ENCODE measurements at regions not wholly inside any gene's neighbourhood (a gene's known extent, or its start where the extent isn't known, plus 50 kb on each side); places are given as distances from the start of the nearest gene placed in this dataset.

GRCh38 chr15:88391700-88392099 lies 75.5 kb downstream of the MRPL46 start:
- Histone ChIP-seq H3K36me3 (ENCODE audit: insufficient read depth) (no peaks in the 10 kb centered on the region), H3K4me1 (ENCODE audit: insufficient read depth) (no peaks in the 10 kb centered on the region), H3K4me3 (ENCODE audit: low read depth, low read length) (no peak overlapping the region), H3K27ac (ENCODE audit: low read depth) (no peak overlapping the region)
- 93% methylated on average over 2 of the region's 2 CpGs for WGBS
- DNase-seq (ENCODE audit: extremely low spot score), result no peak

DNA sequence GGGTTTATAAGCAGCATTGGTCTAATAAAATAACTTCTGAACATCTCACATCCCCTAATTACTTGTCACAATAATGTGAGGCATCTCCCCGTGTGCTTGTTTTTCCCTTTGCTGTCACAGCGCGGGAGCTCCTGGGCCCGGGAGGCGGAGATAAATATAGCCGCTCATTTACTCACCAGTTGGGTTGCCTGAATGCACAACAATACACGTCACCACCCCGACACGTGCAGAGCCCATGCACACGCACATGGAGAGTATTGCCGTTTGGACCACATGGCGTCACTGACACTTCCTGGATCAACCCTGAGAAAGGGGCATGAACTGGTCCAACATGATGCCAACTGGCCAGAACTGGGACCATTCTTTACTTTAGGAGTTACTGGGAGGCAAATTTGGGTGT lies 76.2 kb downstream of the MRPL46 start:
- Histone ChIP-seq H3K36me3 (ENCODE audit: insufficient read depth) (no peaks in the 10 kb centered on the region), H3K27ac (ENCODE audit: low read depth) (no peak overlapping the region), H3K4me3 (ENCODE audit: low read depth, low read length) (no peak overlapping the region), H3K4me1 (ENCODE audit: insufficient read depth) (no peaks in the 10 kb centered on the region)
- DNase-seq (ENCODE audit: extremely low spot score), result no peak
- WGBS, result 93% methylated on average over 12 of the region's 12 CpGs

DNA sequence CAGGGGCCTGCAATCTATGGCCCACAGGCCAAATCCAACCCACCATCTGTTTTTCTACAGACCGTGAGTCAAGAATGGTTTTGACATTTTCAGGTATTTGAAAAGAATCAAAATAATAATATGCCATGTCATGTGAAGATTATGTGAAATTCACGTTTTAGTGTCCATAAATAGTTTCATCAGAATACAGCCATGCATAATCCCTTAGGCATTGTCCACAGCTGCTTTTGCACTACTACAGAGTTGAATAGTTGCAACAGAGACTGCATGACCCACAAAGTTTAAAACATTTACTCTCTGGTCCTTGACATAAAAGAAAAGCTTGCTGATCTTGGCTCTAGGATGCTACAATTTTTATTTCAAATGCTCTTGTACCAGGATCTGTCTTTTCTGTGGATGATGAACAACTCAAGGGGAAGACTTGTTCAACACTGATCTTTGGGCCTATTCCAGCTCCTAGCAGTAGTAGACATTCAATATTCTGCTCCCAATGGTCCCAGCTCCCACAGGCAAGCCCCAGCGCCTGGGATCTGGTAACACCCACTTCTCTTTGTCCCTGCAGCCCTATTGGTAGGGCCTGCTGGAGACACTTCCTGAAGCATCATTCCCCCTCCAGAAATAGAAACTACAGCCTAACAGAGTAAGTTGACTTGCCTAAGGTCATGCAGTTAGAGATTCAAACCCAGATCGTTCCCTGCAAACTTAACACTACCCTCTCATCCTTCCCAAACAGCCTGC lies 76.9 kb downstream of the MRPL46 start:
- Histone ChIP-seq H3K27ac (ENCODE audit: low read depth) (no peak overlapping the region), H3K4me1 (ENCODE audit: insufficient read depth) (no peaks in the 10 kb centered on the region), H3K36me3 (ENCODE audit: insufficient read depth) (no peaks in the 10 kb centered on the region), H3K4me3 (ENCODE audit: low read depth, low read length) (no peak overlapping the region)
- DNase-seq (ENCODE audit: extremely low spot score), result no peak
- WGBS, result 68% methylated on average over 4 of the region's 4 CpGs

- Histone ChIP-seq H3K27ac (ENCODE audit: low read depth) (no peak overlapping the region), H3K4me3 (ENCODE audit: low read depth, low read length) (no peak overlapping the region), H3K4me1 (ENCODE audit: insufficient read depth) (no peaks in the 10 kb centered on the region), H3K36me3 (ENCODE audit: insufficient read depth) (no peaks in the 10 kb centered on the region)
- no peak for DNase-seq (ENCODE audit: extremely low spot score)
- WGBS, result 68% methylated on average over 5 of the region's 5 CpGs
Observed at GRCh38 chr15:88389120-88389519, 78.1 kb downstream of the MRPL46 start.

DNA sequence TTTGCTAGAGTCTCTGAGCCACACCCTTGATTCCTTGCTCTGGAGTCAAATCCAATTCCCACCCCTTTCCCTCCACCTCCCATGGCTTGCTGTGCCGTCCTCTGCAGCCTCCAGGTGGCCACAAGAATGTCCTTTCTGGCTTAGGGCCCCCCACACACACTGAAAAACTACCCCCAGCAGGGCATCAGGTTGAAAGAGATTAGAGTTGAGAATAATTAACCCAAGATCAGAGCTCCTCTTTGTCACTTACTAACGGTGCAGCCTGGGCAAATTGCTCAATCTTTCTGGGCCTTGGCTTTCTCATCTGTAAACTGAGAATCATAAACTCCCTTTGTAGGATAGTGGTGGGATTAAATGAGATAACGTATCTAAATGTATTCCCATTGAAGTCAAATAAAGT lies 78.5 kb downstream of the MRPL46 start:
- Histone ChIP-seq H3K27ac (ENCODE audit: low read depth) (no peak overlapping the region), H3K4me1 (ENCODE audit: insufficient read depth) (no peaks in the 10 kb centered on the region), H3K36me3 (ENCODE audit: insufficient read depth) (no peaks in the 10 kb centered on the region), H3K4me3 (ENCODE audit: low read depth, low read length) (no peak overlapping the region)
- 26% methylated on average over 3 of the region's 3 CpGs for WGBS
- no peak for DNase-seq (ENCODE audit: extremely low spot score)

DNA sequence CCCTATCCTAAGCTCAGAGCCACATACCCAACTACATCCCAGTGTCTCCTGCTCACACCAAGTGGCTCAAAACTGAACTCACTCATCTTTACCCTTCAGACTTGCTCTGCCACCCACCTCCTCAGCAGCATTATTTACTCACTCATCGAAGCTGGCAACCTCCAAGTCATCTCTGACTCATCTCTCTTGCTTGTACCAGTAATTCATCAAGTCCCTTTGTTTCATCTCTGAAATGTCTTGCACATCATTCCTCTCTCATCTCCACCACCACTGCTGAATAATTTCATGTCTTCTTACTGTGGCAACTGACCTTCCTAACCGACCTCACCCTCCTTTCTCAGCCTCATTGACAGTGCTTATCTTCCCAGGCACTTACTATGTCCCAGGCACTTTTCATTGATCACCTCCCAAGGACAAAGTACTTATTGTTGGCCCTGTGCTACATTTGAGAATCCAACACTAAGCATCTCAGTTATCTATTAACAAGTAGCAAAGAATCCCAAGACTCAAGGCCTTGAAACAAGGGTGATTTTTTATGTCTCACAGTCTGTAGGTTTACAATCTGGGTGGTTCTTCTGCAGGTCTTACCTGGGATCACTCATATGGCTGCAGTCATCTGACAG lies 82.0 kb downstream of the MRPL46 start:
- Histone ChIP-seq H3K36me3 (ENCODE audit: insufficient read depth) (no peaks in the 10 kb centered on the region), H3K4me3 (ENCODE audit: low read depth, low read length) (no peak overlapping the region), H3K4me1 (ENCODE audit: insufficient read depth) (no peaks in the 10 kb centered on the region), H3K27ac (ENCODE audit: low read depth) (no peak overlapping the region)
- DNase-seq (ENCODE audit: extremely low spot score), result no peak
- 47% methylated on average over 2 of the region's 2 CpGs for WGBS

DNA sequence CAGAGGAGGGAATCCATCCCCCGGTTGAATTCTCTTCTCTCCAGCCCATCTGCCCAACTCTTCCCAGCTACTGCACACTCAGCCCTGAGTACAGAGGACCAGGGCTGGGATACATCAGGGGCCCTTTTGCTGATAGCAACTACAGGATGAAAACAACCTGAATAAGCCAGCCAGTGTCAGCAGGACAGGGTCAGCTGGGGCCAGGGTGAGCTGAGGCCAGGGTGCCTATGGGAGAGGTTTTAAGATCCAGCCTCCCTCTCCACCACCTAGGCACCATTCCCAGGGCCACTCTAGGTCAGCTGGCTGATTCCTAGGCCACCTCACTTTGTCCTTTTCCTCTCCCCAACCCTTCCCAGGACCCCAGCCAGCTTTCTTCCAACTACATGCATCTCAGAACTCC lies 83.8 kb downstream of the MRPL46 start:
- DNase-seq (ENCODE audit: extremely low spot score), result no peak
- Histone ChIP-seq H3K36me3 (ENCODE audit: insufficient read depth) (no peaks in the 10 kb centered on the region), H3K27ac (ENCODE audit: low read depth) (no peak overlapping the region), H3K4me3 (ENCODE audit: low read depth, low read length) (no peak overlapping the region), H3K4me1 (ENCODE audit: insufficient read depth) (no peaks in the 10 kb centered on the region)
- WGBS, result 70% methylated on average over 1 of the region's 1 CpG

- Histone ChIP-seq H3K4me3 (ENCODE audit: low read depth, low read length) (no peak overlapping the region), H3K4me1 (ENCODE audit: insufficient read depth) (no peaks in the 10 kb centered on the region), H3K36me3 (ENCODE audit: insufficient read depth) (no peaks in the 10 kb centered on the region), H3K27ac (ENCODE audit: low read depth) (no peak overlapping the region)
- no peak for DNase-seq (ENCODE audit: extremely low spot score)
- 31% methylated on average over 5 of the region's 5 CpGs for WGBS
Observed at GRCh38 chr15:88382482-88382983, 84.7 kb downstream of the MRPL46 start.

- no peak overlapping the region for H3K4me3 ChIP-seq (ENCODE audit: low read depth, low read length)
- no peak for DNase-seq (ENCODE audit: extremely low spot score)
- WGBS, result 88% methylated on average over 3 of the region's 3 CpGs
- H3K36me3 ChIP-seq (ENCODE audit: insufficient read depth), result no peaks in the 10 kb centered on the region
- H3K27ac ChIP-seq (ENCODE audit: low read depth), result no peak overlapping the region
- H3K4me1 ChIP-seq (ENCODE audit: insufficient read depth), result no peaks in the 10 kb centered on the region
Observed at GRCh38 chr15:88378188-88378637, 89.0 kb downstream of the MRPL46 start.

DNA sequence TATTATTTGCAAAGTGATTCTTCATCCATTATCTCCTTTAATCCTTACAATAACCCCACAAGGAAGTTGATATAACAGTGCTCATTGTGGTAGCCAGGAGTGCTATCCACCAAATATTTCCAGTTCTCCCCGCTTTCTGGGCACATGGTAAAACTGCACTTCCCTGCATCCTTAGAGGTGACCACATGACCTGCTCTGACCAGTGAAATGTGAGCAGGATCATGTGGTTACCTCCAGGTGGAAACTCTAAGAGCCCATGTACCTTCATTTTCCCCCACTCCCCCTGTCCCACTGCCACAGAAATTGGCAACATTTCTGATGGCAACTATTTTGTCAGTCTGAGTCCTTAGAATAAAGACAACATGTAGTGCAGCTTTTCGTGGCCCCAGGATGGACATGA lies 89.7 kb downstream of the MRPL46 start:
- no peaks in the 10 kb centered on the region for H3K4me1 ChIP-seq (ENCODE audit: insufficient read depth)
- 92% methylated on average over 2 of the region's 2 CpGs for WGBS
- DNase-seq (ENCODE audit: extremely low spot score), result no peak
- no peaks in the 10 kb centered on the region for H3K36me3 ChIP-seq (ENCODE audit: insufficient read depth)
- no peak overlapping the region for H3K4me3 ChIP-seq (ENCODE audit: low read depth, low read length)
- H3K27ac ChIP-seq (ENCODE audit: low read depth), result no peak overlapping the region

GRCh38 chr15:88376574-88377174 lies 90.5 kb downstream of the MRPL46 start:
- no peaks in the 10 kb centered on the region for H3K4me1 ChIP-seq (ENCODE audit: insufficient read depth)
- no peaks in the 10 kb centered on the region for H3K36me3 ChIP-seq (ENCODE audit: insufficient read depth)
- 55% methylated on average over 3 of the region's 3 CpGs for WGBS
- no peak overlapping the region for H3K4me3 ChIP-seq (ENCODE audit: low read depth, low read length)
- H3K27ac ChIP-seq (ENCODE audit: low read depth), result no peak overlapping the region
- DNase-seq (ENCODE audit: extremely low spot score), result no peak

DNA sequence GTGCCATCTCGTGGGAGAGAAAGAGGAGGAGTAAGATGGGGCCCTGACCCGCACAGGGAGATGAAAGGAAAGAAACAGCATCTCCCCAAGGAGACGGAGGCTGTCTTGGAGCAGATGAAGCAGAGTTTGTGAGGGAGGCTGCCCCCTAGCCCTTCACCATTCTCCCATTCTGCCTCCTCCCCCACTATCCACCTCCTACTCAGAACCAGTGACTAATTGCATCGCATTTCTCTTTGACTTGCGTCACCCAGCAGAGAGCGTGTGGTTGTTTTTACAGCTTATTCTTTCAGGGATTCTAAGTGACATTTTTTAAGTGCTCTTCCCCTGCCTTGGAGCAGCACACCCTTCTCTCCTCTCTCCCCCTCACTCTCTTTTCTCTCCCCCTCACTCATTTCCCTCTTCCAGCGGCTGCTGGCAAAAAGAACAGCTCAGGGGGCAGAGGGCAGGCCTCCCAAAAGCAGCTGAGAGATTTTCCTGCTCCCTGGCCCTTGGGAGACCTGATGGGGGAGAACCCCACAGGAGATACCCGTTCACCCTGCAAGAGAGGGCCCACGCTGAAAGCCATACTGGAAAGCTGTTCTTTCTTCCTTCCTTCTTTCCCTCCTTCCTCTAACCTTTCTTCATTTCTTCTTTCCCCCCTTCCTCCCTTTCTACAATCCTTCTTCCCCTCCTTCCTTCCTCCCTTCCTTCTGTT lies 91.8 kb downstream of the MRPL46 start:
- WGBS, result 51% methylated on average over 9 of the region's 9 CpGs
- no peak for DNase-seq (ENCODE audit: extremely low spot score)
- Histone ChIP-seq H3K27ac (ENCODE audit: low read depth) (no peak overlapping the region), H3K4me3 (ENCODE audit: low read depth, low read length) (no peak overlapping the region), H3K36me3 (ENCODE audit: insufficient read depth) (no peaks in the 10 kb centered on the region), H3K4me1 (ENCODE audit: insufficient read depth) (no peaks in the 10 kb centered on the region)

- no peak overlapping the region for H3K27ac ChIP-seq (ENCODE audit: low read depth)
- WGBS, result 60% methylated on average over 10 of the region's 10 CpGs
- H3K36me3 ChIP-seq (ENCODE audit: insufficient read depth), result no peaks in the 10 kb centered on the region
- no peak for DNase-seq (ENCODE audit: extremely low spot score)
- no peaks in the 10 kb centered on the region for H3K4me1 ChIP-seq (ENCODE audit: insufficient read depth)
- H3K4me3 ChIP-seq (ENCODE audit: low read depth, low read length), result no peak overlapping the region
Observed at GRCh38 chr15:88365124-88365523, 102.1 kb downstream of the MRPL46 start.

Measured in urinary bladder (tissue), 3 donors.